ENCODE measurements at regions not wholly inside any gene's neighbourhood (a gene's known extent, or its start where the extent isn't known, plus 50 kb on each side); places are given as distances from the start of the nearest gene placed in this dataset.

- DNase-seq (ENCODE audit: insufficient read length, low spot score) (no peak), FAIRE-seq (no peak)
- no peak for TF ChIP-seq POLR2A (IDR thresholded peaks at IDR 0.05; ENCODE audit: low read depth, low read length)
These were observed 591.6 kb upstream of the PLXNA2 start for GRCh38 chr1:208835781-208836180.

GRCh38 chr1:208837242-208837641, 593.1 kb upstream of the PLXNA2 start:
- DNase-seq (ENCODE audit: insufficient read length, low spot score) (no peak), FAIRE-seq (no peak)
- TF ChIP-seq POLR2A (IDR thresholded peaks at IDR 0.05; ENCODE audit: low read depth, low read length): no peak

GRCh38 chr1:208841436-208841835, 597.3 kb upstream of the PLXNA2 start:
- FAIRE-seq: no peak
- TF ChIP-seq POLR2A (IDR thresholded peaks at IDR 0.05; ENCODE audit: low read depth, low read length): no peak

DNA sequence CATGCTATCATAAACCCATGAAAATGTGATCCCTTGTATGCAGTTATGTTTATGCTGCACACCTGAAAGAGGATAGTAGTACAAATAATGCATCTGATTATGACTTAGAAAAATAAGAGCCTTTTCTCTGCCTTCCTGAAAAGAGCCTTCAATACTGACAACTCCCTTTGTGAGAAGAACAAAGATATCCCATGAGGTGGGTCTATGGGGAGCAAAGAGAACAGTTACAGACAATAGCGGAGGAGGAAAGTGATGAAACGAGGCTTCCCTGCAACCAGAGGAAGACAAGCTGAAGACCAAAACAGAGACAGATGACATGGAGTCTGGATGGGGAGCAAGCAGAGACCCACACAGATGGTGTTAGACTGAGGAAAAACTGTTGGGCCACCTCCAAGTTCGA, 598.3 kb upstream of the PLXNA2 start:
- DNase-seq (ENCODE audit: insufficient read length, low spot score): no peak
- FAIRE-seq: no peak
- no peak for TF ChIP-seq POLR2A (IDR thresholded peaks at IDR 0.05; ENCODE audit: low read depth, low read length)

More at GRCh38 chr1:208841436-208841835, 597.3 kb upstream of the PLXNA2 start:
- no peak for DNase-seq (ENCODE audit: insufficient read length, low spot score)

GRCh38 chr1:208844158-208844557, 600.0 kb upstream of the PLXNA2 start:
- FAIRE-seq: no peak
- TF ChIP-seq POLR2A (IDR thresholded peaks at IDR 0.05; ENCODE audit: low read depth, low read length): no peak
- no peak for DNase-seq (ENCODE audit: insufficient read length, low spot score)

GRCh38 chr1:208848854-208849253, 604.7 kb upstream of the PLXNA2 start:
- FAIRE-seq (no peak), DNase-seq (ENCODE audit: insufficient read length, low spot score) (no peak)
- no peak for TF ChIP-seq POLR2A (IDR thresholded peaks at IDR 0.05; ENCODE audit: low read depth, low read length)

GRCh38 chr1:208850442-208850841, 606.3 kb upstream of the PLXNA2 start:
- no peak for TF ChIP-seq POLR2A (IDR thresholded peaks at IDR 0.05; ENCODE audit: low read depth, low read length)
- DNase-seq (ENCODE audit: insufficient read length, low spot score) (no peak), FAIRE-seq (no peak)

GRCh38 chr1:208851366-208851765, 607.2 kb upstream of the PLXNA2 start:
- no peak for FAIRE-seq
- TF ChIP-seq POLR2A (IDR thresholded peaks at IDR 0.05; ENCODE audit: low read depth, low read length): no peak
- no peak for DNase-seq (ENCODE audit: insufficient read length, low spot score)

DNA sequence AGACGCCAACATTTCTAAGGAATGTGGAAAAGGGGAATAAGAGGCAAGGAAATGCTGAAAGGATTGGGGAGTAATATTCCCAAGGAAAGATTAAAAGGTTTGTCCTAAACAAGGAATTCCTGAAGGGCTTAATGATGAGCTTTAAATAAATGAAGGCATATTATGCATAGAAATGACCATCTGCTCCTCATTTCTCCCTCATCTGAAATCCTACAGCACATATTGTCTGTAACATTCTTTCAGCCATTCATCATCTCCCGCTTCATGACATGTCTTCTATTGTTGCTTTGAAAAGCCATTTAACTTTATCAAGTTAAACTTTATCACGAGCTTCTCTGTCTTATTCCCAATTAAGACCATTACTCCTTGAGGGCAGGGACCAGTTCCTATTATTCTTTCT, 608.7 kb upstream of the PLXNA2 start:
- no peak for TF ChIP-seq POLR2A (IDR thresholded peaks at IDR 0.05; ENCODE audit: low read depth, low read length)
- FAIRE-seq: no peak
- DNase-seq (ENCODE audit: insufficient read length, low spot score): no peak

GRCh38 chr1:208855403-208855802, 611.2 kb upstream of the PLXNA2 start:
- no peak for FAIRE-seq
- no peak for DNase-seq (ENCODE audit: insufficient read length, low spot score)
- TF ChIP-seq POLR2A (IDR thresholded peaks at IDR 0.05; ENCODE audit: low read depth, low read length): no peak

DNA sequence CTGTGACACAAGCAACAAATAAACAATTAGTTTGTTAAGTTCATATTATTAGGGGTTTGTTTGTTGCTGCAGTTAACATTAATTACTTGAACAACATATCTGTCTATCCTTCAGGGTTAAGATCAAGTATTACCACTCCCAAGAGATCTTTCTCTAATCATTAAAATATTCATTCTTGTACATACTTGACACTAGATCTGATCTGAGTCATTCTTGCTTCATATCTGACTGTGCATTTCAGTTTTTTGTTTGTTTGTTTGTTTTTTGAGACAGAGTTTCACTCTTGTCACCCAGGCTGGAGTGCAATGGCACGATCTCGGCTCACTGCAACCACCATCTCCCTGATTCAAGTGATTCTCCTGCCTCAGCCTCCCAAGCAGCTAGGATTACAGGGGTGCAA, 613.3 kb upstream of the PLXNA2 start:
- DNase-seq (ENCODE audit: insufficient read length, low spot score): no peak
- no peak for TF ChIP-seq POLR2A (IDR thresholded peaks at IDR 0.05; ENCODE audit: low read depth, low read length)
- FAIRE-seq: no peak

GRCh38 chr1:208858738-208859137, 614.6 kb upstream of the PLXNA2 start:
- TF ChIP-seq POLR2A (IDR thresholded peaks at IDR 0.05; ENCODE audit: low read depth, low read length): no peak
- FAIRE-seq (no peak), DNase-seq (ENCODE audit: insufficient read length, low spot score) (no peak)

GRCh38 chr1:208864366-208864965, 620.3 kb upstream of the PLXNA2 start:
- TF ChIP-seq POLR2A (IDR thresholded peaks at IDR 0.05; ENCODE audit: low read depth, low read length): no peak
- no peak for FAIRE-seq
- no peak for DNase-seq (ENCODE audit: insufficient read length, low spot score)

DNA sequence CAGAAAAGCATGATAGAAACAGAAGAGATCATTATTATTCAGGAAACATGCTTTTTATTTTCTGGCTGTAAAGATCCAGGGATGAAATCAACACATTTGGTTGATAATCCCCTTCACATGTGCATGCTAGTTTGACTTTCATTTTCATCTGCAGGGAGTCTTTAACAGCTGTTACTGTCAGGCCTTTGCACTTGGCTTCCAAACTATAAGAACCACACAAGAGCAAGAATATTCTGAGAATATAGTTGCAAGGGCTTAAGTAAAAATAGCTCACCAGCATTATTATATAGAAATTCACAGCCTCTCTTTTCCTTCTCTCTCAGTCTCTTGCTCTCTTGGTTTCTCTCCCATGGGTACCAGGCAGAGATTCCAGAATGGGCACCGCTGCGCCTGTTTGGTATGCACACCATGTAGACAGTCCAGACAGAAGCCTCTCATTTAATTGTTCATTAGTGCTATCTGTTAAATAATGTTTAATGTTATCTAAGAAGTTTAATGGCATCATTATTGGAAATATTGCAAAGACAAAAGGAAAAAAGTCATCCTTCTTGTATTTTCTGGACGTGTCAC, 622.3 kb upstream of the PLXNA2 start:
- TF ChIP-seq POLR2A (IDR thresholded peaks at IDR 0.05; ENCODE audit: low read depth, low read length): no peak

DNA sequence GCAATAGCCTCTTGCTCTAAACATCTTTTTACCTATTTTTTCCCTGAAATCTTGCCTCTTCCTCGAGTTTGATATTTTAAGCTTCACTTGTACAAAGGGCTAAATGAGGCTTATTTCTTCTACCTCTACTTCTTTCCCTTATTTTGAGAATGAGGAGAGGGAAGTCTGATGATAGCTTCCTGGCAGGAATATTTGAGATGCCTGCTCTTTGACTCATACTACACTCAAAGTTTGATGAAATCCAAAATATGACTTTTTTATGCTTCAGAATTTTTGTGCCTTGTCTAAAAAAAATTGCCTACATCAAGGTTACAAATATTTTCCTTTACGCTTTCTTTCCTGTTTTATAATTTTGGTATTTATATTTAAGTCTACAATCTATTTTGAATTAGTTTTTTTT, 624.4 kb upstream of the PLXNA2 start:
- DNase-seq (ENCODE audit: insufficient read length, low spot score) (no peak), FAIRE-seq (no peak)
- TF ChIP-seq POLR2A (IDR thresholded peaks at IDR 0.05; ENCODE audit: low read depth, low read length): no peak

More for the DNA sequence above, 622.3 kb upstream of the PLXNA2 start:
- FAIRE-seq (no peak), DNase-seq (ENCODE audit: insufficient read length, low spot score) (no peak)
